H1 (cell line): ENCODE measurements at regions not wholly inside any gene's neighbourhood (a gene's known extent, or its start where the extent isn't known, plus 50 kb on each side); places are given as distances from the start of the nearest gene placed in this dataset.

ENCODE experiments used
- CTCF ChIA-PET: fragments of 300-600 bp; sonication (Branson Sonifier 250); formaldehyde crosslinking; loops from one replicate; lab custom pipeline; 2021; ENCODE audit not compliant: partially characterized antibody; lab: Charles Lee
- POLR2A ChIA-PET: fragments of 300-600 bp; sonication (Branson Sonifier 250); formaldehyde crosslinking; loops from one replicate; lab custom pipeline; 2021; ENCODE audit warnings: inconsistent platforms; ENCODE audit not compliant: partially characterized antibody; lab: Charles Lee
- DNase-seq, 2 experiments: peaks; one replicate each; pipeline versions ENCODE4 v3.0.0 to v3.0.0-alpha.2; 2010 to 2022; ENCODE audit warnings: low spot score in 2 of 2, low read depth in 1 of 2, mixed read lengths in 1 of 2
- FAIRE-seq: peaks from 2 replicates; lab custom pipeline; 2011; peaks lifted over from hg19 to GRCh38; lab: Jason Lieb, UNC
- H2AFZ ChIP-seq: 2 replicates; pipeline ENCODE4 v1.8.1; 2012; ENCODE audit warnings: low read length, inconsistent platforms
- H2AK5ac ChIP-seq: 2 replicates; pipeline ENCODE4 v1.6.1; 2013; ENCODE audit warnings: low read depth, low read length
- H2BK120ac ChIP-seq: replicated peaks from 2 replicates; pipeline ENCODE3; 2013; ENCODE audit warnings: low read depth, low read length, inconsistent platforms
- H2BK12ac ChIP-seq: 2 replicates; pipeline ENCODE4 v1.6.1; 2013; ENCODE audit warnings: low read depth, low read length
- H2BK15ac ChIP-seq: 2 replicates; pipeline ENCODE4 v1.6.1; 2013; ENCODE audit warnings: low read length
- H2BK20ac ChIP-seq: 2 replicates; pipeline ENCODE4 v1.6.1; 2013; ENCODE audit warnings: low read length
- H2BK5ac ChIP-seq: 2 replicates; pipeline ENCODE4 v1.6.1; 2013; ENCODE audit warnings: low read depth, low read length
- H3K14ac ChIP-seq: 2 replicates; pipeline ENCODE4 v1.6.1; 2013; ENCODE audit warnings: inconsistent platforms; ENCODE audit not compliant: insufficient read length
- H3K18ac ChIP-seq: 2 replicates; pipeline ENCODE4 v1.6.1; 2013; ENCODE audit warnings: low read length; ENCODE audit errors: extremely low read depth
- H3K23ac ChIP-seq: 2 replicates; pipeline ENCODE4 v1.6.1; 2013; ENCODE audit warnings: inconsistent platforms; ENCODE audit not compliant: insufficient read length
- H3K23me2 ChIP-seq: 2 replicates; pipeline ENCODE4 v1.6.1; 2013; ENCODE audit warnings: low read depth, low read length
- H3K27ac ChIP-seq: 2 replicates; pipeline ENCODE4 v1.6.1; 2011; ENCODE audit warnings: low read depth, low read length, inconsistent platforms
- H3K27me3 ChIP-seq, 4 experiments: replicated peaks in 1 of 4; 1 replicate in 1 of 4; 2 replicates in 3 of 4; pipeline versions ENCODE4 v1.6.1 to v1.8.1; 2011 to 2013; ENCODE audit warnings: low read length in 3 of 4, mild to moderate bottlenecking in 3 of 4, inconsistent platforms in 2 of 4, mixed read lengths in 2 of 4, moderate library complexity in 1 of 4; ENCODE audit not compliant: control insufficient read depth in 3 of 4, insufficient read depth in 3 of 4; ENCODE audit errors: extremely low read depth in 1 of 4
- H3K36me3 ChIP-seq, 4 experiments: 2 replicates each; pipeline versions ENCODE4 v1.6.1 to v1.8.1; 2011 to 2013; ENCODE audit warnings: mild to moderate bottlenecking in 4 of 4, low read length in 3 of 4, moderate library complexity in 2 of 4, control low read depth in 1 of 4, inconsistent platforms in 1 of 4; ENCODE audit not compliant: insufficient read depth in 4 of 4, control insufficient read depth in 2 of 4
- H3K4ac ChIP-seq: replicated peaks from 2 replicates; pipeline ENCODE3; 2013; ENCODE audit warnings: low read length, low read depth, mixed read lengths, inconsistent platforms; ENCODE audit not compliant: insufficient read length
- H3K4me1 ChIP-seq, 4 experiments: replicated peaks in 1 of 4; 1 replicate in 1 of 4; 2 replicates in 3 of 4; pipeline versions ENCODE4 v1.6.1 to v1.8.1; 2011 to 2013; ENCODE audit warnings: low read length in 3 of 4, inconsistent platforms in 2 of 4, mixed read lengths in 1 of 4; ENCODE audit not compliant: insufficient read depth in 4 of 4, control insufficient read depth in 3 of 4
- H3K4me2 ChIP-seq, 2 experiments: 2 replicates each; pipeline versions ENCODE4 v1.6.1 to v1.8.1; 2011 to 2013; ENCODE audit warnings: low read depth in 2 of 2, low read length in 2 of 2, control low read depth in 1 of 2, inconsistent platforms in 1 of 2, mild to moderate bottlenecking in 1 of 2; ENCODE audit not compliant: insufficient read depth in 1 of 2
- H3K4me3 ChIP-seq, 4 experiments: fragments of 200-600, 300-600 bp in 1 of 4; sonication (generic), shearing (Covaris generic), sonication (Bioruptor Twin) in 1 of 4; 2 replicates each; pipeline versions ENCODE4 v1.5.1 to v1.8.1; 2011 to 2016; ENCODE audit warnings: low read length in 4 of 4, low read depth in 3 of 4, control low read depth in 2 of 4, inconsistent platforms in 2 of 4, mild to moderate bottlenecking in 2 of 4, mixed read lengths in 1 of 4, moderate library complexity in 1 of 4; ENCODE audit not compliant: insufficient read depth in 2 of 4; ENCODE audit errors: extremely low read depth in 1 of 4
- H3K56ac ChIP-seq: replicated peaks from 2 replicates; pipeline ENCODE3; 2013; ENCODE audit warnings: low read depth, mild to moderate bottlenecking, mixed read lengths, low read length, inconsistent platforms; ENCODE audit not compliant: insufficient read length
- H3K79me1 ChIP-seq: 2 replicates; pipeline ENCODE4 v1.6.1; 2013; ENCODE audit warnings: low read depth, low read length, control low read depth
- H3K79me2 ChIP-seq, 2 experiments: 2 replicates each; pipeline versions ENCODE4 v1.6.1 to v1.8.1; 2012 to 2013; ENCODE audit warnings: low read length in 2 of 2, mild to moderate bottlenecking in 2 of 2, inconsistent platforms in 1 of 2; ENCODE audit not compliant: insufficient read depth in 2 of 2, control insufficient read depth in 1 of 2
- H3K9ac ChIP-seq, 4 experiments: replicated peaks in 1 of 4; 1 replicate in 1 of 4; 2 replicates in 3 of 4; pipeline versions ENCODE4 v1.6.1 to v1.8.1; 2011 to 2013; ENCODE audit warnings: low read depth in 3 of 4, low read length in 3 of 4, control low read depth in 2 of 4, mild to moderate bottlenecking in 2 of 4, moderate library complexity in 2 of 4, inconsistent platforms in 1 of 4; ENCODE audit errors: extremely low read depth in 1 of 4
- H3K9me3 ChIP-seq, 2 experiments: 2 replicates each; pipeline versions ENCODE4 v1.6.1 to v1.8.1; 2012 to 2013; ENCODE audit warnings: mild to moderate bottlenecking in 2 of 2, moderate library complexity in 2 of 2, control low read depth in 1 of 2, inconsistent platforms in 1 of 2, low read depth in 1 of 2, low read length in 1 of 2, mixed read lengths in 1 of 2; ENCODE audit not compliant: insufficient read depth in 2 of 2
- H4K20me1 ChIP-seq, 2 experiments: replicated peaks in 1 of 2; 2 replicates each; pipeline versions ENCODE3 to v1.8.1; 2011 to 2013; ENCODE audit warnings: inconsistent platforms in 2 of 2, low read length in 2 of 2, mild to moderate bottlenecking in 1 of 2; ENCODE audit not compliant: insufficient read depth in 2 of 2, control insufficient read depth in 1 of 2
- H4K5ac ChIP-seq: 2 replicates; pipeline ENCODE4 v1.6.1; 2013; ENCODE audit warnings: low read length, low read depth, mixed read lengths, inconsistent platforms; ENCODE audit not compliant: insufficient read length
- H4K8ac ChIP-seq: 2 replicates; pipeline ENCODE4 v1.8.0; 2013; ENCODE audit warnings: mild to moderate bottlenecking, moderate library complexity, low read length, inconsistent platforms; ENCODE audit not compliant: insufficient read depth; ENCODE audit errors: extremely low read depth
- H4K91ac ChIP-seq: replicated peaks from 2 replicates; pipeline ENCODE3; 2013; ENCODE audit warnings: low read length, mixed read lengths, inconsistent platforms; ENCODE audit not compliant: insufficient read length
- FOSL1 ChIP-seq: IDR thresholded peaks from 2 replicates; pipeline ENCODE4 v1.6.1; 2011; ENCODE audit warnings: mild to moderate bottlenecking, low read depth, low read length, moderate library complexity; ENCODE audit not compliant: insufficient read depth
- HDAC6 ChIP-seq: IDR thresholded peaks from one replicate; pipeline ENCODE4 v1.7.1; 2012; ENCODE audit warnings: low read depth, mild to moderate bottlenecking, inconsistent platforms, low read length, moderate library complexity
- WGBS, 2 experiments: shearing (Covaris generic) in 1 of 2; methylation state at CpG; one replicate each; pipeline versions ENCODE4 v1.1.6 to v1.1.7; 2013 to 2015; ENCODE audit warnings: low lambda C conversion rate in 2 of 2, mixed read lengths in 2 of 2, inconsistent platforms in 1 of 2, low coverage in 1 of 2, missing lambda C conversion rate in 1 of 2; ENCODE audit not compliant: insufficient replicate concordance in 2 of 2, insufficient coverage in 1 of 2, insufficient read length in 1 of 2; ENCODE audit errors: extremely low coverage in 1 of 2, missing lambda C conversion rate in 1 of 2; 5-methylcytosine and 5-hydroxymethylcytosine counted together

- Histone ChIP-seq H2AFZ (no peak overlapping the region), H2BK120ac (no peak overlapping the region), H2BK5ac (no peak overlapping the region), H4K8ac (no peak overlapping the region), H4K5ac (no peak overlapping the region), H3K14ac (no peak overlapping the region), H3K27ac (no peak overlapping the region), H2BK15ac (no peak overlapping the region), H3K4ac (no peak overlapping the region), H3K79me1 (no peaks in the 10 kb centered on the region), H2AK5ac (no peak overlapping the region), H3K23me2 (no peaks in the 10 kb centered on the region), H3K4me1 (no peaks in the 10 kb centered on the region), H3K9ac (no peak overlapping the region), H4K91ac (no peak overlapping the region), H3K79me2 (no peaks in the 10 kb centered on the region), H3K4me3 (no peak overlapping the region), H2BK12ac (no peak overlapping the region), H3K56ac (no peak overlapping the region), H3K18ac (no peak overlapping the region), H4K20me1 (no peaks in the 10 kb centered on the region), H3K23ac (no peak overlapping the region), H3K9me3 (peaks cover 21 to 23% of the 10 kb centered on the region in 2 experiments), H3K4me2 (no peak overlapping the region), H2BK20ac (no peak overlapping the region), H3K27me3 (no peaks in the 10 kb centered on the region), H3K36me3 (no peaks in the 10 kb centered on the region)
- DNase-seq (no peak), FAIRE-seq (no peak)
- ChIA-PET CTCF (no interaction called here), POLR2A (no interaction called here)
- 98% methylated on average over 3 of the region's 3 CpGs; no CpG with 5 or more reads in 1 of the 2 experiments for WGBS, 2 experiments
- TF ChIP-seq HDAC6: no peak
- TF ChIP-seq FOSL1: no peak
Observed at GRCh38 chr3:144662729-144663128, 691.1 kb downstream of the DIPK2A start.
